Anterior cingulate cortex (tissue), 58 donors: ENCODE measurements at regions not wholly inside any gene's neighbourhood (a gene's known extent, or its start where the extent isn't known, plus 50 kb on each side); places are given as distances from the start of the nearest gene placed in this dataset.
"Not testable (repeated sequence)": the region's sequence is repeated elsewhere in the genome, so short reads cannot be mapped to it uniquely, and the experiment has no call there.

Experiments
- DNase-seq, 58 donors: peaks; one replicate each; lab custom pipeline; 2025; lab: John Stamatoyannopoulos, UW

GRCh38 chr20:2203436-2203835 lies 92.4 kb upstream of the TGM3 start:
- DNase-seq, result no peak

- DNase-seq, result no peak
Measured at GRCh38 chr20:2204021-2204420, 91.8 kb upstream of the TGM3 start.

- peak in 52 of 58 donors; percentile 9 to 81 (median 48) for DNase-seq
Measured at GRCh38 chr20:2206957-2207769, 88.6 kb upstream of the TGM3 start.

- DNase-seq, result peak in 2 of 58 donors; percentile 39 to 54
Measured at GRCh38 chr20:2207770-2208097, 88.1 kb upstream of the TGM3 start.

- no peak for DNase-seq
Measured at GRCh38 chr20:2208897-2209296, 86.9 kb upstream of the TGM3 start.

- DNase-seq, result peak in 8 of 58 donors; percentile 6 to 23 (median 14)
Measured at GRCh38 chr20:2210646-2211552, 84.9 kb upstream of the TGM3 start.

GRCh38 chr20:2212456-2213015 lies 83.3 kb upstream of the TGM3 start:
- DNase-seq, result peak in 8 of 58 donors; percentile 11 to 55 (median 26)

GRCh38 chr20:2213401-2213800 lies 82.4 kb upstream of the TGM3 start:
- DNase-seq, result peak in 8 of 58 donors; percentile 2 to 26 (median 12)

GRCh38 chr20:2217857-2218539 lies 77.8 kb upstream of the TGM3 start:
- peak in 5 of 58 donors; percentile 4 to 30 (median 18) for DNase-seq

- DNase-seq, result no peak
Measured at GRCh38 chr20:2219481-2220006, 76.3 kb upstream of the TGM3 start.

GRCh38 chr20:2220298-2220697 lies 75.5 kb upstream of the TGM3 start:
- DNase-seq, result no peak

GRCh38 chr20:2221921-2222320 lies 73.9 kb upstream of the TGM3 start:
- DNase-seq, result no peak

- DNase-seq, result no peak
Measured at GRCh38 chr20:2223558-2224367, 72.0 kb upstream of the TGM3 start.

GRCh38 chr20:2224368-2224639 lies 71.5 kb upstream of the TGM3 start:
- no peak for DNase-seq

GRCh38 chr20:2227285-2227684 lies 68.5 kb upstream of the TGM3 start:
- not testable (repeated sequence) for DNase-seq

GRCh38 chr20:2227861-2228260 lies 67.9 kb upstream of the TGM3 start:
- no peak for DNase-seq

- no peak for DNase-seq
Measured at GRCh38 chr20:2228926-2229325, 66.9 kb upstream of the TGM3 start.

GRCh38 chr20:2230726-2231488 lies 64.9 kb upstream of the TGM3 start:
- DNase-seq, result no peak

- DNase-seq, result no peak
Measured at GRCh38 chr20:2231701-2232100, 64.1 kb upstream of the TGM3 start.
